GM10248 (cell line): ENCODE measurements at regions not wholly inside any gene's neighbourhood (a gene's known extent, or its start where the extent isn't known, plus 50 kb on each side); places are given as distances from the start of the nearest gene placed in this dataset.

Experiments
- CTCF ChIA-PET: fragments of 300-600 bp; sonication (Branson Sonifier 250); formaldehyde crosslinking; extraction: SDS; loops from one replicate; lab custom pipeline; 2021; ENCODE audit warnings: antibody characterized with exemption; lab: Yijun Ruan, JAX
- POLR2A ChIA-PET: fragments of 350-650 bp; sonication (Branson Sonifier 250); formaldehyde crosslinking; extraction: SDS; loops from one replicate; lab custom pipeline; 2020; ENCODE audit warnings: antibody characterized with exemption; lab: Yijun Ruan, JAX
- DNase-seq: peaks from one replicate; pipeline ENCODE4 v3.0.0; 2012; ENCODE audit errors: extremely low spot score
- CTCF ChIP-seq: IDR thresholded peaks from 2 replicates; pipeline ENCODE4 v1.5.1; 2012; ENCODE audit warnings: mild to moderate bottlenecking, low read depth; ENCODE audit errors: extremely low read depth, missing control alignments, control extremely low read depth

- TF ChIP-seq CTCF = no peak
- no peak for DNase-seq
- CTCF ChIA-PET = interaction anchor here (1.0 kb wide), 1 partner anchor 8 kb away, joined by 3 read pairs; no protein-coding TSS in a partner anchor
- POLR2A ChIA-PET = no interaction called here
These were observed 89.5 kb downstream of the ACKR3 start for GRCh38 chr2:236658974-236659757.

- ChIA-PET POLR2A (no interaction called here), CTCF (interaction anchor here (1.0 kb wide), 1 partner anchor 8 kb away, joined by 3 read pairs; no protein-coding TSS in a partner anchor)
- no peak for DNase-seq
- no peak for TF ChIP-seq CTCF
These were observed 90.1 kb downstream of the ACKR3 start for GRCh38 chr2:236659758-236660150.

- ChIA-PET CTCF (interaction anchor here (1.4 to 2.1 kb wide), 2 partner anchors 29 to 148 kb away, joined by 3 to 4 read pairs; no protein-coding TSS in a partner anchor), POLR2A (no interaction called here)
- no peak for TF ChIP-seq CTCF
- DNase-seq = no peak
These were observed 91.6 kb downstream of the ACKR3 start for GRCh38 chr2:236661061-236661761.

GRCh38 chr2:236661762-236662110, 92.1 kb downstream of the ACKR3 start:
- POLR2A ChIA-PET = interaction anchor here (0.6 kb wide), 1 partner anchor 17 kb away, joined by 5 read pairs; no protein-coding TSS in a partner anchor
- no peak for DNase-seq
- no peak for TF ChIP-seq CTCF
- CTCF ChIA-PET = interaction anchor here (1.4 to 2.1 kb wide), 2 partner anchors 29 to 148 kb away, joined by 3 to 4 read pairs; no protein-coding TSS in a partner anchor

GRCh38 chr2:236662231-236663185, 92.9 kb downstream of the ACKR3 start:
- no peak for DNase-seq
- POLR2A ChIA-PET = interaction anchor here (0.6 kb wide), 1 partner anchor 17 kb away, joined by 5 read pairs; no protein-coding TSS in a partner anchor
- CTCF ChIA-PET = interaction anchor here (1.0 to 2.1 kb wide), 3 partner anchors 30 to 149 kb away, joined by 3 to 4 read pairs (median 4); no protein-coding TSS in a partner anchor
- TF ChIP-seq CTCF = no peak
